HG03442 (cell line): ENCODE measurements at regions not wholly inside any gene's neighbourhood (a gene's known extent, or its start where the extent isn't known, plus 50 kb on each side); places are given as distances from the start of the nearest gene placed in this dataset.
"Not testable (repeated sequence)": the region's sequence is repeated elsewhere in the genome, so short reads cannot be mapped to it uniquely, and the experiment has no call there.

Source experiments
- ATAC-seq: cut with Tn5 transposase; IDR thresholded peaks from one replicate; pipeline ENCODE4 v1.9.1; 2021; ENCODE audit warnings: mild to moderate bottlenecking, moderate library complexity; ENCODE audit not compliant: unreplicated experiment

DNA sequence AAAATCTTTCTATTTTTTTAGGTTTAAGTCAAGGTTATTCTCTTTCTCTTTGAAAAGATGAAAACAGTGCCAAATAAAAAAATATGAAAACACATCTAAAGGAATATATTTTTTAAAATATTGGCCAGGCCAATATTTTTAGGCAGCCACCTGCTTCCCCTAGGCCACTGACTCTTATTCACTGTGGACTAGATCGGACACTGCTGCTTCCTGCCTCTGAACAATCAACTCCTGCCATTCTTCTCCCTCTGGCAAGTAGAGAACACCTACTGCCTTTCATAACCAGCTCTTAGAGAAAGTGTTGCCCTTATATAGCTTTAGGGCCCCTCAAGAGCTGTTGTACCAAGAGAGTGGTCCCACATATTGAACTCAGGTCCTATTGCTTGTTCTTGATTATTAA is 529.2 kb downstream of the RAPGEF2 start:
- ATAC-seq = no peak

DNA sequence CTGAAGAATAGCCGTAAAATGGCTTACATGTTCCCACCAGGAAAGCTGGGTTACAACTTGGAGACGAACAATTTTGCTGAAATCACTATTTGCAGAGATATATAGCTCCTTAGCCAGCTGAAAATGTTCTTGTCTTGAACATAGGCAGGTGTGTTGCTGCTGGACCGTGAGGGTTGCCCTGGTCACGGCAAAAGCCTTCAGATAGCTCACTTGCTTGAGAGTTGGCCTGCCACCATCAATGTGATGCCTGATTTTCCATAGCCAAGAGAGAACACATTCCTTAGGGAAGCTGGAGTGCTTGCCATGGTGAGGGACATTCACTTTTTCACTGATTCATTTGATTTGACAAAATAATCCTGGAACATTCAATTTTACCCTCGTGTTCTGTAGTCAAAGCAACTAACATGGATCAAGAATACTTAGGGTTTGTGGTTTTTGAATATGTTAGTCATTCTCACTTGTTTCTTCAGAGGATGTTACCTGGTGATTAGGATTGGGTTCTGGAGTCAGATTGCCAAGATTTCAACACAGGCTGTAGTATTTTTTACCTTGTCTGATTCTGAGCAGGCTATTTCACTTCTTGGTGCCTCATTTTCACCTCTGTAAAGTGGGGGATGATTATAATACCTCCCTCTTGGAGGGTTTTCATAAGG is 536.9 kb downstream of the RAPGEF2 start:
- no peak for ATAC-seq

DNA sequence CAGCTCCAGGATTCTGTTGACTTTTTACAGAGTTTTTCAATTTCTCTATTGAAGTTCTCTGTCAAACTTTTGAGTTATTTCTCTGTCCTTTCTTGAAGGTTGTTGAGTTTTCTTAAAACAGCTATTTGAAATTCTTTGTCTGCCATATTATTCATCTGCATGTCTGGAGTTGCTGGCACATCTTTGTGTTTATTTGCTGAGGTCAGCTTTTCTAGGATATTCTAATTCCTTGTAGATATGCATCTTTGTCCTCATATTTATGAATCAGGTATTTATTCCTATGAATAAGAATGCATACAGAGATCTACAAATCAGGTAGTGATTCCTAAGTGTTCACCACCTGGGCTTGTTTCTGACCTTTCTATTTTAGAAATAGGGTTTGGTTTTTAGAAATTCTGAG is 546.4 kb downstream of the RAPGEF2 start:
- ATAC-seq = no peak

DNA sequence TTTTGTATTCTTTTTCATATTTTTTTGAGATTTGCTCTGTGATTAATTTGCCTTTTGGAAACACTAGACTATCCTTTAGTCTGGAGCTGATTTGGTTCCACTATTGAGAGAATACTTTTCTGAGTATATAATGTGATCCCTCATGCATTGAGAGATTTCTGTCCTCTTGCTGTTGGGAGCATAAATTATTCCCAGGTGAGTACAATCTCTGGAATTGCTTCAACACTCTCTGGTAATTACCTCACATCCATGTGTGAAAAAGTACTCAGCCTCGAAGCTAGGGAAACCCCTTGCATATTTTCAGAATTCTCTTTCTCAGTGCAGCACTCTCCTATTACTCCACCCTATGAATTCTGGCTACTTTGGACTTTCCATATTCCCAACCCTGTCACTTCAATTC is 550.0 kb downstream of the RAPGEF2 start:
- ATAC-seq = no peak

DNA sequence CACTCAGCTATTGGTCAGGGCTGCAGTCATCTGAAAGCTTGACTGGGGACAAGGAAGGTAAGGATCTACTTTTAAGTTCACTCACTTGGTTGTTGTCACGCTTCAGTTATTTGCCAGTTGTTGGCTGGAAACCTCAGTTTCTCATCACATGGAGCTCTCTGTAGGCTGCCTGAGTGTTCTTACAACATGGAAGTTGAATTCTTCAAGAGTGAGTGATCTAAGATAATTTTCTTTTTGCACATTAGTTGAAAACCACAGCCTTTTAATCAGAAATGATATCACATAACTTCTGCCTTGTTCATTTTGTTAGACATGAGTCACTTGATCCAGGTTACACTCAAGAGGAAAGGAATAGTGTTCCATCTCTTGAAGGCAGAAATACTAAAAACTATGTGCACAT is 552.7 kb downstream of the RAPGEF2 start:
- ATAC-seq = no peak

DNA sequence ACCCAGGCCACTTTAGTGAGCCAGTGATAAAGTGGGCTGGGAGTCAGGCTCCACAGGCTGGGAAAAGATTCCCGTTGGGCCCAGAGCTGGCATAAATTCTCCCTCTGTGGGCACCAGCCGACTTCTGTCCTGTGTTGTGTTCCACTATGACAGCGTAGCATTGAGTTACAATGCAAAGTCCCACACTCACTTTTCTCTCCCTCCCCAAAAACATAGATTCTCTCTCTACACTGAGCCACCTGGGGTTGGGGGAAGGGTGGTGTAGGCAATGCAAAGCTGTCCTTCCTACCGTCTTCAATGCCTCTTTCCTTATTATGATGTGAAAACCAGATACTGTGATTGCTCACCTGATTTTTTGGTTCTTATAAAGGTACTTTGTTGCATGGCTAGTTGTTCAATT is 566.2 kb downstream of the RAPGEF2 start:
- no peak for ATAC-seq

DNA sequence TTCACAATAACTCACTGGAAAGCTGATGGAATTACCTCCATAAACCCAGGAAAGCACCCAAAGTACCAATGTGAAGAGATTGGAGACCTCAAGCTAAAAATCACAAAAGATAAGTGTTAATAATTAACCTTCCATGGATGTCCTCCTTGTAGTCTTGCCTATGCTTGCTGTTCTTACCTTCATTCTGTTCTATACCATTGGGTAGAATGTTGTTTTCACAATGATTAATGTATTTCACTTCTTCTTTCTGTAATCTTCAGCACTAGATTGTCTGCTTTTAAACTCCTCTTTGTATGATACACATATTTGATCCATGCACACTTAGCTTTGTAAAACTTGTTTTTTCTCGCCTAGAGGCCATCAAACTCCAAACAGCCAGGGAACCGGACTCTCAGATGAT is 570.3 kb downstream of the RAPGEF2 start:
- no peak for ATAC-seq

DNA sequence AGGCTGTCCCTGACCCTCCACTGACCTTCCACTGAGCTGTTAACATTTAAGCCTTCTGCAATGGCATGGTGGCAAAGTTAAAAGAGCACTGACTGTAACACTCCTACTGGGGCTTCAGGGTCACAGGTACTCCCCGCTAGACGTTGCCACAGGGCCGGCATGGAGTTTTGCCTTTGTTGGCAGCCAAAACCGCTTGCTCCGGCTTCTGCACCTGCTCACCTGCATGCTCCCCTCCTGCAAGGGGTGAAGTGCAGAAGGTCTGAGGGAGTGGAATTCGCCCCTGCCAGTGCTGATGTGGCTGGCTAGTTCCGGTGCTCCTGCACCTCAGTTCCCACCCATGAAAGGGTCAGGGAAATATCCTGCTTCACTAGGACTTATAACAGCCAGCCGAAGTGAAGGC is 571.4 kb downstream of the RAPGEF2 start:
- no peak for ATAC-seq

DNA sequence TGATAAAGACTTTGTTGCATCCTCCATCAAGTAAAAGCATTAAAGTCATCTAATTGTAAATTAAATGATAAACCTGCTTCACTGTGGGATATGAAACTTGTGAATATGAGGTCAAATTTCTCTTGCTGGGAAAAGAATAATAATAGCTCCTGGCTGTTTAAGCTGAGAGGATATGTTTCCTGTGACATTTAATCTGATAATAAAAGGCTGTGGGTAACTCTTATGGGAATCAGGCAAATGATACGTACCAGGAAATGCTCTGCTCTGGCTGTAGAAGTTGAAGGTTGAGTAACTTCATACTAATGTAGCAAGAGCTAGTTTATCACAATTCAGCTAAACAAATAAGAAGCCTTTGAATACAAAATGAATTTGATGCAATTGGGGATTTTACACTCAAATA is 574.6 kb downstream of the RAPGEF2 start:
- ATAC-seq = no peak

DNA sequence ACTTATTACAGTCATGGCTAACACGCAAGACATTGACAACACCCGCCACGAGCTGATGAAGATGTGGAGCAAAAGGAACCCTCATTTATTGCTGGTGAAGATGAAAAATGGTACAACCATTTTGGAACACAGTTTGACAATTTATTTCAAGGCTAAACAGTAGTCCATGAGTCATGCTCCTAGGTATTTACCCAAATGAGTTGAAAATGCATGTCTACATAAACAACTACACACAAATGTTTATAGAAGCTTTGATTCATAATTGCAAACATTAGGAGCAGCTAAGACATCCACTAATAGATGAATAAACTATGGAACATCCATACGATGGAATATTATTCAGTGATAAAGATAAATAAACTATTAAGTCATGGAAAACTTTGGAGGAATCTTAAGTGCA is 580.1 kb downstream of the RAPGEF2 start:
- no peak for ATAC-seq

DNA sequence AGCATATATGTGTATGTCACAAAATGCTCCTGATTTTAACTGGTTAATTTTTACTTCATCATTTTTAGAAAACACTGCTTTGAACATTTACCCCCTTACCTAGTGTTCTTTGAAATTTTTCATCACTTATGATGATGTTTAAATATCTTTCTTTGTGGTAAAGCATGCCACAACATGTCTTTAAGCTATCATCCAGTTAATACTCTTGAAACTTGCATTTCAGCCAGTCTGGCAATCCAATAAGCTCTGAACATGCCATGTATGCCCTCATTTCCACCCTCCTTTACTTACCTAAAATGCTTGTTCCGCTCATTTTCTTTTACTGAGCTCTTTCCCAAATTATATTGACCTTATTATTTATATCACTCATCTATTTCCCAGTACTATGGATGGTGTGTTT is 581.2 kb downstream of the RAPGEF2 start:
- ATAC-seq = no peak

DNA sequence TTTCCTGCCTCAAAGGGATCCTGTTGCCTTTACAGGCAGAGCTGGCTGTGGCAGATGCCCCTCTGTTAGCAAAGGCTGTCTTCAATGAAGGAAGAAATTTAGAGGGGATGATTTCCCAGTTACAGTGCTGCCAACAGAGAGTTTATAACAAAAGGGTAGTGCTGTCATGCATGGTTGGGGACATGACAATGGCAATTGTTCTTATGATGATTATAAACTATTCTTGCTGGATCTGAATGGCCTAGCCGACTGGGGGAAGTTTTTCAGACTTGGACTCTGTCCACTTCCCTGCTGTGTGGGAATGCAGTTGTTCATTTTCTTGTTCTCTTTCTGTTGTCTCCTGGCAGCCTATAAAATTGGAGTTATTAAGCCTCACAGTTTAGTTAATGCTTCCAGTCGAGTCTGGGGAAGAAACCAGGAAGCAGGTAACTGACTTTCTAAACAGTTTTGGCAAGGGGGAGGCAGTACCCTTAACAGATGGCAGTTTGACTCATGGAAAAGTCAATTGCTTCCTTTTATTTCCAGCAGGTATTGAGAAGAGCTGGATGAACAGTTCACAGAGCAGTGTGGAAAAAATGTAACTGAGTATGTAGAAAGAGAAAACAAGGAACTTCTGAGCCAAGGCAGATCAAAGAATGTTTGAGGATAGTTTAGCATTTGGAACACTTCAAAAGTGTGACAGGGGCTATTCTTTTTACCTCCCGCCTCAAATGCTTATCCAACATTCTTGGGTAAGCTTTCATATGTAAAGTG is 582.6 kb downstream of the RAPGEF2 start:
- ATAC-seq = no peak

DNA sequence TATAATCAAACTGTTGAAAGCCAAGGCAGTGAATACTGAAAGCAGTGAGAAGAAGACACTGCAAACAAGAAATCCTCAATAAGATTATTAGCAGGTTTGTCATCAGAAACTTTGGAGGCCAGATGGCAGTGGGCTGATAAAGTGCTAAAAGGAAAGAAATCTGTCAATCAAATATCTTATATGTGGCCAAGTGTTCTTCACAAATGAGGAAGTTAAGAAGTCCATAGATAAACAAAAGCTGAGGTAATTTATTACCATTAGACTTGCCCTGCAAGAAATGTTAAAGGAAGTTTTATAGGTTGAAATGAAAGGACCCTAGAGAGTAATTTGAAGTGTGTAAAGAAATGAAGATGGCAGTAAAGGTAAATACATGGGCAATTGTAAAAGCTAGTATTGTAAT is 586.6 kb downstream of the RAPGEF2 start:
- no peak for ATAC-seq

DNA sequence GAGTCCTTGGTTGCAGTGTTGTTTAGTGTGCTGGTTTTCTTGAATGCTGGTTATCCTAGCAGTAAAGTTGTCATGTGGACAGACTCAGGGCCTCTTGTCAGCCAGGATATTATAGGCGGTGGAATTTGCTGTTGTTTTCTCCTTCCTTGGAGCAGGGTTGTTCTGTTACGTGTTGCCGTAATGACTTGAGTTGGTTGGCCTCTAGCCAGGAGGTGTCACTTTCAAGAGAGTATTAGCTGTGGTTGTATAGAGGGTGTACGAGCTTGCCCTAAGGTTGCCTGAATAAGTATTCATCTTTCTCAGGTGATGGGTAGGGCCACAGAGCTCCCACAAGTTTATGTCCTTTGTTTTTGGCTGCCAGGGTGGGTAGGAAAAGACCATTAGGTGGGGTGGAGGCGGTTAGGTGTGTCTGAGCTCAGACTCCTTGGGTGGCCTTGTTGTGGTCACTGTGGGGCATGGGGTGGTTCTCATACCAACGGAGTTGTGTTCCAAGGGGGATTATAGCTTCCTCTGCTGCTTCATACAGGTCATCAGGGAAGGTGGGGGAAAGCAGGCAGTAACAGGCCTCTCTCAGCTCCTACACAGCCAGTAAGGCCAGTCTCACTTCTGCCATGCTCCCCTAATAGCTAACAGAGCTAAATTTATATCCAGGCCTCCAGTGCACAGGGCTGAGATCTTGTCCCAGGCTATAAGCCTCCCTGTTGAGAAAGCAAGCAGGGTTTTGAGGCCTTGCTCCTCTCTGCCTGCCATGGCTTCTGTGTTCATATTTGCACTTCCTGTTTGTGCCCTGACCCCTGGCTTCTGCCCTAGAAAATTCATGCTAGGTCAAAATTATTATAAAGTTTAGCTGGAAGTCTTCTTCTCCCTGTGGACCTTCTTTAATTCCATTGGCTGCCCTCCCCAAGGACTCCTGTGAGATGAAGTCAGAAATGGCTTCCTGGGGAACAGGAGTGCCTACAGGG is 594.7 kb downstream of the RAPGEF2 start:
- ATAC-seq = no peak

DNA sequence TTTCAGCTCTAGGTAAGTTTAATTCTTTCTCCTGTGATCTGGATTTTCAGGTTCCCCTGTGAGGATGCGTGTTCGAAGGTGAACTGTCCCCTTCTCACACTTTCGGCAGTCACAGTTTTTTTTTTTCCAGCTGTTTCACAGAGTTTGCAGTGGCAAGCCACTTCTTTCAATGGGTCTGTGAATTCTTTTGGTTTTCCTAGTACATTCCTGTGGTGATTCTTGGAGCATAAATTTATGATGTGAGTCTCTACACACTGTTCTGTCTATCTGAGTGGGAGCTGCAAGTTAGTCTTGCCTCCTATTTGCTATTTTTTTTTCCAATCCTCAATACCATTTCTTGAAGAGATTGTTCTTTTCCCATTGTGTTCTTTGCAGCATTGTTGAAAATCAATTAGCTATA is 595.5 kb downstream of the RAPGEF2 start:
- no peak for ATAC-seq

DNA sequence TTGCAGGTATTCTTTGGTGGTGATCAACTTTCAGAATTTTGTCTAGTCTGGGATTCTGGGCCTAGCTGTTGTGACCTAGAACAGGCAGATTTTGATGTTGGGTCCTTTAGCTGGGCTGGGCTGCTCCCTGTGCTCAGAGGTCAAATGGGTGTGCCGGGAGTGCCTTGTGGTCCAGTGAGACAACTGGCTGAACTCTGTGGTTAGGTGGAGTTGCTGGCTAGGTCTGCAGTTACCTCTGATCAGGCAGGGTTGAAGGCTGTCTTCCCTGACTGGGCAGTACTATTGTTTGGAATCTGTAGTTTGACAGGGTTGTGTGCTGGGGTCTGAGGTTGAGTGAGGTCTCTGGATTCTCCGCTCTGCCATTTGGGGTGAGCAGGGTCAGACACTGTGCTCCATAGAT is 599.3 kb downstream of the RAPGEF2 start:
- no peak for ATAC-seq

DNA sequence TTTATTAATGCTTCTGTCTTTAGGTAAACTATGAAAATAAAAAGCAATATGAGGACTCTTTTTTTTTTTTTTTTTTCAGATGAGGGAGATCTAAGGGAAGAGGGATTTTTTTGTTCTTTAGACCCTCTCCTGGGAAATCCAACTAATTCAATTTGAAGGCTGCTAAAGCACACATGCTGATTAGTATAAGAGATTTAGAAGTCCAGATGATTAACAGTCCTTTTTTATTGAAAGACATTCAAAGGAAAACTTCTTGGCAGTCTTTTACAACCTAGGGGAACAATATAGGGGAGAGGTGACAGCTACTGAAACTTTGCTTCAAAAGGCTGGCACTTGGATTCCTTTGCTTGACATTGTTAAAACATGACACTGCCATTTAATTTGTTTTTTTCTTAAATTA is 602.5 kb downstream of the RAPGEF2 start:
- ATAC-seq = no peak

DNA sequence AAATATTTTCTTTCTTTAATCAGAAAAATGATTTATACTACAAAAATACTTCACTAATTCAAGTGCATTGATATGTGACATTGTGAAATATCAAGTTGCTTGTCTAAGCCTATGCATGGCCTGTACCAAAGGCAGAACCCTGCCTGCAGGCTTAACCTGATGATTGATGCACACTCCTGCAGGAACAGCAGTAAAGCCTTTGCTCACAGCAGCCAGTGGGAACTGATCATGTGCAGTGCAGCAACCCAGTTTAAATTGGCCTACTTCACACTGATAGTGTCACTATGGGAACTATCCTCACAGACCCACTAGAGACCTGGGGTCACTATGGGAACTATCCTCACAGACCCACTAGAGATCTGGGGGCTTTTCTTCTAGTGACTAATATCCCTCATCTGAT is 603.8 kb downstream of the RAPGEF2 start:
- no peak for ATAC-seq

DNA sequence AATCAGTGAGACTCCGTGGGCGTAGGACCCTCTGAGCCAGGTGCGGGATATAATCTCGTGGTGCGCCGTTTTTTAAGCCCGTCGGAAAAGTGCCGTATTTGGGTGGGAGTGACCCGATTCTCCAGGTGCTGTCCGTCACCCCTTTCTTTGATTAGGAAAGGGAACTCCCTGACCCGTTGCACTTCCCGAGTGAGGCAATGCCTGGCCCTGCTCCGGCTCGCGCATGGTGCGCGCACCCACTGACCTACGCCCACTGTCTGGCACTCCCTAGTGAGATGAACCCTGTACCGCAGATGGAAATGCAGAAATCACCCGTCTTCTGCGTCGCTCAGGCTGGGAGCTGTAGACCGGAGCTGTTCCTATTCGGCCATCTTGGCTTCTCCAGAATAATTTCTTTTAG is 612.3 kb downstream of the RAPGEF2 start:
- not testable (repeated sequence) for ATAC-seq

DNA sequence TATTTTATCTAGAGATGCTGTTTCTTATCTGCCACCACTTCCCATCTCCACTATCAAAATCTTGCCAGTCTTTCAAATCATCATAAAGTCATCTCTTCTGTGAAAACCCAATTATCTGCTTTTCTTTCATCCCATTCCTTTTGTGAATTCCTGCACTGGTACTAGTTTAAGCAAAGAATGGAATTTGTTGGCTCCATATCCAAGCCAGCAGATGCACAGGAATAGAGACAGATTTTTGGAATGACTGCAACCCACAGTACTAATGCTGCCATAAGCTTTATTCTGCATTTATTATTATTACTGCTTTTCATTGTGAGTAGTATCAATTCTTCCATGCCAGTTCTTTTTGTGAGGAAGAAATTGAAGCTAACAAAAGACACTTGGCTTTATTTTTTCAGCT is 616.7 kb downstream of the RAPGEF2 start:
- no peak for ATAC-seq

DNA sequence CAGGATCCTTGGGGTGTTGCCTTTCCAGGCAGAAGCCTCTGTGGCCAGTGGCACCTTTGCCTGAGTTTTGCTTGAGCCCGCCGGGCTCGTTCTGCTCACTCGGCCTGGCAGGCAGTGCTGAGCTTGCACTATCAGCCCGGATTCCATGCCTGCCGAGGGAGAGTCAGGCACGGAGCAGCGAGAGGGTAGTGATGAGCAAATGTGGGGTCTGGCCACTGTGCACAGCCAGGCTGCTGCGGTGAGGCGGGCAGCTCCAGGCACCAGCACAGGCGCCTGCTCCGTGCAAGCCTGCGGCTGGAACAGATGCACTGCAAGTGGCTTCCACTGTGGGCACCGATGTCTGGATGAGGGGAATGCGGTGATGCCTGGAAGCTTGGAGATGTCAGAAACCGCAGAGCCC is 619.2 kb downstream of the RAPGEF2 start:
- no peak for ATAC-seq

DNA sequence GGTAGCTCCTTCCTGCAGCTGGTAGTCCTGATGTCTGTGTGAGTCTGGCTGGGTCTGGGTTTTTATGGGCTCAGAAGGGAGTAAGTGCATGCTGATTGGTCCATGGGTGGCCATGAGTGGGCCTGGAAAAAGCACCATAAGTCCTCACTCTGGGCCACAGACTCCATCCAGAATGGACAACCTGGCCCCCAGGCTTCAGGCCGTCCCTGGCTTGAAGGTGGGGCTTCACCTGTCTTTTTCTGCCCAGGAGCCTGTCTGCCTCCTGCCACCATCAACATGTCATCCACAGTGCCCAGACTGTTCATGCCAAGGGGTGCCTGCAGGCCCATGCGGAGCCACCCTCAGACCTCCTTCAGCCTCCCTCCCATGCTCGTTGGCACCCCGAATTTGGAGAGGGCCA is 620.0 kb downstream of the RAPGEF2 start:
- no peak for ATAC-seq
